ENCODE measurements at regions not wholly inside any gene's neighbourhood (a gene's known extent, or its start where the extent isn't known, plus 50 kb on each side); places are given as distances from the start of the nearest gene placed in this dataset.

DNA sequence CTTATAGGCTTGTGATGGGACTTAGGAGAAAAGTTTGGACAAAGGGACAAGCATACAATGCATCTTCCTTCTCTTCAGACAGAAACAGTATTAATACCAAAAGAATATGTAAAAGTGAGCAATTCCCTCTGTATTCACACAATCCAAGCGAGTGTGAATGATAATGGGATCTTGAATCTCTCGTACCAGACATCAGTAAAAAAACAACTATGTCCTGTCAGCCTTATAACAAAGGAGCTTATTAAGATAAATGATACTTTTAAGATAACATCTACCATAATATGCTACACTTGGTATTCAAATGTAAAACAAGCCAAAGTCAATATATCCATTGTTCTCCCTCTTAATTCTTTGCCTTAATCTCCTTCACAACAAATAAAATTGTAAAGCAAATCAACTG lies 288.6 kb upstream of the CNTN6 start:
- DNase-seq (ENCODE audit: low read depth in 3 of 3, low spot score in 2 of 3), result no peak

DNA sequence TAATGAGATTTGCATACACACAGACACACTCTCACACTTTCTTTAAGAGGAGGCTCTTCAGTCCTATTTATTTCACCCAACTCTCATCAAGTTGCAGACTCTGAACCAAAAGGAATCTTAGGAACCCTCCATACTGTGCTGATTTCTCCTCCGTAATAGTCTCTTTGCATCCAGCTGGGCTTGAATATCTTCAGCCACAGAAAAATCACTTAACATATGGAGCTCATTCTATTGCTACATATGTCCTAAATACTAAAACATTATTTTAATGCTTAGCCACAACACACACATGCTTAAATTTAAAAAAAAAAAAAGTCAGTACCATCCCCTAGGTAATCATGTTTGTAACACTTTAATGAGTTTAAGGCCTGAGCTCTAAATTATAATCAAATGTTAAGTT lies 287.5 kb upstream of the CNTN6 start:
- DNase-seq (ENCODE audit: low read depth in 3 of 3, low spot score in 2 of 3), result no peak

DNA sequence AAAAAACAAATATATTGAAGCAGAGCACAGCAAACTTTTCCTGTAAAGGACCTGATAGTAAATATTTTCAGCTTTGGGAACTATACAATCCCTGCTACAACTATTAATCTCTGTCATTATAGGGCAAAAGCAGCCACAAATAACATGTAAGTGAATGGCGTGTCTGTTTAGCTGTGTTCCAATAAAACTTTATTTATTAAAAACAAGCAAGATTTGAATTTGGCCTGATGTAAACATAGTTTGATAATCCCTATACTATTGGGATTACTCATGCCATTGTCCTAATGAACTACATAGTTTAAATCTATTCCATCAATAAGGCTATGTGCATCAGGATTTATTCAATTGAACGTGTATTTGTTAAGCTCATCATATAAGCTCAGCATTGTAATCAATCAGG lies 286.8 kb upstream of the CNTN6 start:
- DNase-seq (ENCODE audit: low read depth in 3 of 3, low spot score in 2 of 3), result no peak

DNA sequence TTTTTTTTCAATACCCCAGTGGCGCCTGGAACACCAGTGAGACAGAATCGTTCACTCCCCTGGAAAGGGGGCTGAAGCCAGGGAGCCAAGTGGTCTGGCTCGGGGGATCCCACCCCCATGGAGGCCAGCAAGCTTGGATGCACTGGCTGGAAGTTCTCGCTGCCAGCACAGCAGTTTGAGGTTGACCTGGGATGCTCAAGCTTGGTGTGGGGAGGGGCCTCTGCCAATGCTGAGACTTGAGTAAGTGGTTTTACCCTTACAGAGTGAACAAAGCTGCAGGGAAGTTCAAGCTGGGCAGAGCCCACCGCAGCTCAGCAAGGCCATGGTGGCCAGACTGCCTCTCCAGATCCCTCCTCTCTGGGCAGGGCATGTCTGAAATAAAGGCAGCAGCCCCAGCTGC lies 276.2 kb upstream of the CNTN6 start:
- DNase-seq (ENCODE audit: low read depth in 3 of 3, low spot score in 2 of 3), result no peak

DNA sequence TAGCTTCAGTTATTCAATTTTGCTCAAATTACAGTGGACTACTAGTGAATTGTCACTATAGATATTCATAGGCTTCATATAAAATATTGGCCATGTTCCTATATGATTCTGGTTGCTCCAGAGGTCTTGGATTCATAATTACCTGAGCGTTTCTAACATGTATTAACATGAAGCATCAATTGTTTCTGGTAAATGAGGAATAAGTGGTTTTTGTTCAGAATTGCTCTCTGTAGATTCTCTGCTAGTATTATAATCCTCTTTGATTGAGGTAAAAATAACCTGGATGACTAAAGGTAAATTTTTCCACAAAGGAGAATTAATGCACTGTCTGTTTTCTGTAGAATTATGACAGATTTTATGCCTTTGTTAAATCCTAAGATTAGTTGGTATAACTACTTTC lies 258.1 kb upstream of the CNTN6 start:
- no peak for DNase-seq (ENCODE audit: low read depth in 3 of 3, low spot score in 2 of 3)

DNA sequence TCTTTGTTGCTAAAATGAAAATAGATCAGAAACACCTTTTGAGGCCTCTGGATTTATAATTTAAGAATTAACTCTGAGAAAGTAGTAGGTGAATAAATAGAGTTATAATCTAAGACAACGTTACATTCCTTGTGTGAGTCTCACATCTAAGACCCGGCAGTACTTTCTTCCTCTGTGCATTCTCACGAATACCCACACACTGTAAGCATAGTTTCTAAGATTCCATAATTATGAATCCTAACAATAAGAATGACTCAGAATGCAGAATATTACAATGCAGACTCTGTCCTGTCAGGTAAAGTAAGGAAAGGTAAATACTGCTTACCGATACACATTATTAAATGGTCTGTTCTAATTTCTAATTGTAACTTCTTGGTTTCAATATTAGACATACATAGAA lies 257.7 kb upstream of the CNTN6 start:
- DNase-seq (ENCODE audit: low read depth in 3 of 3, low spot score in 2 of 3), result no peak

DNA sequence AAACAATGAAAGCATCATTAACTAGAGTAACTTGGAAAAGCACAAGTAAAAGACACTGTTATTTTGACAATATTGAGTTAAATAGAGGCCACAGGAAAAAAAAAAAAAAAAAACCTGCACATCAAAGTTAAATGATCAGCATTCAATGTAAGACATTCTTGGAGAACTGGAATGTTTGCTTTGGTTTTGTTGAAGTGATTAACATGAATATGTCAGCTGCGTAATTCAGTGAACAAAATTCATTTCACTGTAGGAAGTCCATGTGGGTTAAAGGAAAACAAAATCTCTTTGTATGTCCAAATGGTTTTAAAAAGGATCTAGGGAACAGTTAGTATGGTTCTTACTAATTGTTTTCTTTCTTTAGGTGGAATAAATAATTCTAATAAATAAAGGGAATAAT lies 252.8 kb upstream of the CNTN6 start:
- no peak for DNase-seq (ENCODE audit: low read depth in 3 of 3, low spot score in 2 of 3)

DNA sequence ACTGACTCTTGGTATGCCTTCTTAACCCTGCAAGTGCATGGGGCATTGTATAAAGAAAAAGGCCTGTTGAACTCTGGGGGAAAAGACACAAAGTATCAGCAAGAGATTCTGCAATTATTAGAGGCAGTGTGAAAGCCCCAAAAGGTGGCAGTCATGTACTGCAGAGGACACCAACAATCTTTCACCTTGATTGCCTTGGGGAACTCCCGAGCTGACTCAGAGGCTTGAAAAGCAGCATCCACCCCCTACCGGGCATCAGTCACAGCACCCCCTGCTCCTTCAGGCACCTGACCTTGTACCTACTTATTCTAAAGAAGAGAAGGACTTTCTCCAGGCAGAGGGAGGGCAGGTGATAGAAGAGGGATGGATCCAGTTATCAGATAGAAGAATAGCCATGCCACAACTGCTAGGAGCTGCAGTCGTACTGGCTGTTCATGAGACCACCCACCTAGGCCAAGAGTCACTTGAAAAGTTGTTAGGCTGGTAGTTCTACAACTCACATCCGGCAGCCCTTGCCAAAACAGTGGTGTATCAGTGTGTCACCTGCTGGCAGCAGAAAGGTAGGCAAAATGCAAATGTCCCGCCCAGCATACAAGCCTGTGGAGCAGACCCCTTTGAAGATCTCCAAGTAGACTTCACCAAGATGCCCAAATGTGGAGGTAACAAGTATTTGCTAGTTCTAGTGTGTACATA lies 241.6 kb upstream of the CNTN6 start:
- DNase-seq (ENCODE audit: low read depth in 3 of 3, low spot score in 2 of 3), result no peak

DNA sequence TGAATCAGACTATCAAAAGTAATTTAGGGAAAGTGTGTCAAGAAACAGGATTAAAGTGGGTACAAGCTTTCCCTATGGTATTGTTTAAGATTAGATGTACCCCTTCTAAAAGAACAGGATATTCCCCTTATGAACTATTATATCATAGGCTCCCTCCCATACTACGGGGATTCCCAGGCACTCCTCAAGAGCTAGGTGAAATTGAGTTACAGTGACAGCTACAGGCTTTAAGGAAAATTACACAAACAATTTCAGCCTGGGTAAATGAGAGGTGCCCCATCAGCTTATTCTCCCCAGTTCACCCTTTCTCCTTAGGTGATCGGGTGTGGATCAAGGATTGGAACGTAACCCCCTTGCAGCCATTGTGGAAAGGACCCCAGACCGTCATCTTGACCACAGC lies 240.8 kb upstream of the CNTN6 start:
- DNase-seq (ENCODE audit: low read depth in 3 of 3, low spot score in 2 of 3), result no peak

DNA sequence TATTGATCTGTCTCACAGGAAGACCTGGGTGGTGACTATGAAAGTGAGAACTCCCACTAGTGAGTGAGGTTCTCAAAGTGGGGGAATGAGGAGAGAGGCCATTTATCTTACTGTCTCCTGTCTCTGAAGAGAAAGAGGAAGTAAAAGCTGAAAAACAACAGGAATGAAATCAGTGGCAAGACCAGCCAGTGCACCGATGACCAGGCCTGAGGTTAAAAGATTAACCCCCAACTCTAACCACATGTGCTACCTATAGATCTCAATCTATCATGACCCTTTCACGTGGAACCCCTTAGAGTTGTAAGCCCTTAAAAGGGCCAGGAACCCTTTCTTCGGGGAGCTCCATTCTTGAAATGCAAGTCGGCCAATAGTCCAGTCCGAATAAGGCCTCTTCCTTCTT lies 239.3 kb upstream of the CNTN6 start:
- no peak for DNase-seq (ENCODE audit: low read depth in 3 of 3, low spot score in 2 of 3)

DNA sequence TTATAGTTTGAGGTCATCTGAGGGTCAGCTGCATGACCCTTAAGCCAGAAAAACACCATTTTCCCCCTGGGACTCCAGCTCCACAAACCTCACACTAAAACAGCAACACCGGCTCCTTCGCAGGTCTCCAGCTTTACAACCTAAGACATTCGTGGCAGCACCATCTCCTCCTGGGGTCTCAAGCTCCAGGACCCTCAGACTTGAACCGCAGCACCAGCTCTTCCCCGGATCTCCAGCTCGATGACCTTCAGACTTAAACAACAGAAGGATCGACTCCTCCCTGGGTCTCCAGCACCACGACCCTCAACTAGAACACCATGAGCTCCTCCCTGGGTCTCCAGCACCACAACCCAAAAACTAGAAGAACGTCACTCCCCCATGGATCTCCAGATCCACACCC lies 233.7 kb upstream of the CNTN6 start:
- DNase-seq (ENCODE audit: low read depth in 3 of 3, low spot score in 2 of 3), result no peak

DNA sequence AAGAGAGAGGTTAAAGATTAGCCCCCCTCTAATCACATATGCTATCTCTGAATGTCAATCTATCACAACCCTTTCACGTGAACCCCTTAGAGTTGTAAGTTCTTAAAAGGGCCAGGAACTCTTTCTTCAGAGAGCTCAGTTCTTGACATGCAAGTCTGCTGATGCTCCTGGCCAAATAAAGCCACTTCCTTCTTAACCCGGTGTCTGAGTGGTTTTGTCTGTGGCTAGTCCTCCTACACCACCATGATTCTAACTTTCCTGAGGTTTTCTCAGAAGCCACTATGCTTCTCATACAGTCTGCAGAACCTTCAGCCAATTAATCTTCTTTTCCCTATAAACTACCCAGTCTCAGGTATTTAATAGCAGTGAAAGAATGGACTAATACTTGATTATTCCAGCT lies 231.1 kb upstream of the CNTN6 start:
- no peak for DNase-seq (ENCODE audit: low read depth in 3 of 3, low spot score in 2 of 3)

DNA sequence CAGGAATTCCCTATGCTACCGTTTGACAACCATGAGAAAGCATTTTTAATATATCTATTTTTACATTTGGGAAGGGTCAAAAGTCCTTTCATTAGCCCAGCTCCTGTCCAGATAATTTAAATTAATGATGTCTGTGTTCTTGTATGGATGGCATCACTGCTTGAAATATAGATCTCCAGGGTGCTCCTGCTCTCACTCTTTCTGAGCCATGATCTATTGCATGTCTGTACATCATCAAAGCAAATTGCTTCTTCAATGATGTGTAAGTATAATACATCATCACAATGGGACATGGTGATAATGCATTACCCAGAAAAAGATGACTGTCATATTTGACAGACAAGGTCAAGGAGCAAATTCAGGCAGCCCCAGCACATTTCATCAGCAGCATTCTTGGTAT lies 223.6 kb upstream of the CNTN6 start:
- DNase-seq (ENCODE audit: low read depth in 3 of 3, low spot score in 2 of 3), result no peak

DNA sequence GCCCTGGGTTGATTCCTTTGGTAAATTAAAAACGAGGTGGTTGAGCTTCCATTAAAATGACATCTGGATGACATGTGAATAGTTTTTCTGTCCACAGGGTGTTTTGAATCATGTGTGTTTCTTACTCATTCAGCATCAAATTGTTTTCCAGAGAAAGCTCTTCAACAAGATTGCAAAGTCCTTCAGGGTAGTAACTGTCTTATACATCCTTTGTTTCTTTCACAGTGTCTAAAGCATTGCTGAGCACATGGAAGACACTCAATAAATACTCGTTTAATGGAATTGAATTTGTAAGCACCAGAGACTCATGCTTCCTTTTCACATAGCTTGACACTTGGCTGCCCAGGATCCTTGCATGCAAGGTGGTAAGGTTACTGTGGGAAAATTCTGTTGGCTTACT lies 223.1 kb upstream of the CNTN6 start:
- DNase-seq (ENCODE audit: low read depth in 3 of 3, low spot score in 2 of 3), result no peak

DNA sequence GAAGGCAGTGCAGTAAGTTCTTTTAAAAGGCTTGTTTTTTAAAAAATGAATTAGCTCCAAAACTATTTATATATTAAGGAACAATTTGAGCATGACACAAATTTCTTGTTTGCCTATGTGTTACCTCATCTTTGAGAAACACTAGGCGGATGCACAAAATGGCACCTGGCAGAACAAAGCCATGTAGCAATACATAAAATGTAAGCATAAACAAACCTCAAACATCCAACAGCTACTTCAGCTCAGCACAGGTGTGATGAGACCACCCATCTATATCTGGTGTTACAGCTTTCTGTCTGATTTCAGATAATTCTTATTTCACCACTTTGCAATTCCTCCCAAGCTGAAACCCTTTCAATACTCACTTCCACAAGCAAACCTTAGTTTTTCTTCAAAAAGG lies 221.2 kb upstream of the CNTN6 start:
- no peak for DNase-seq (ENCODE audit: low read depth in 3 of 3, low spot score in 2 of 3)

DNA sequence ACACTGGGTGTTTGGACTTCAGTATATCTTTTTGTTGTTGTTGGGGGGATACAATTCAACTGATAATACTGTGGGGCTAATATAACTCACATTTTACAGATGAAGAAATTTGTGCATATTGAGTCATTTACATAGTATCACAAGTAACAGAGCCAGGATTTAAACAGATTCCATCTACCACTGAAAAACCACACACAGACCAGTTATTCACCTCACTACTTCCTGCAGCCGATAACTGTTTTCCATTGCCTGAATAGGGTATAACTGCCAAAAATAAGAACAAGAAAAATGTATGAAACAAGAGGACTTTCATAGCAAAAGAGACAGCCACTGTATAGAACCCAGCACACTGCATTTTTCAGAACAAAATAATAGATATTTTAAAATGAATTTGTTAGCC lies 215.8 kb upstream of the CNTN6 start:
- no peak for DNase-seq (ENCODE audit: low read depth in 3 of 3, low spot score in 2 of 3)

DNA sequence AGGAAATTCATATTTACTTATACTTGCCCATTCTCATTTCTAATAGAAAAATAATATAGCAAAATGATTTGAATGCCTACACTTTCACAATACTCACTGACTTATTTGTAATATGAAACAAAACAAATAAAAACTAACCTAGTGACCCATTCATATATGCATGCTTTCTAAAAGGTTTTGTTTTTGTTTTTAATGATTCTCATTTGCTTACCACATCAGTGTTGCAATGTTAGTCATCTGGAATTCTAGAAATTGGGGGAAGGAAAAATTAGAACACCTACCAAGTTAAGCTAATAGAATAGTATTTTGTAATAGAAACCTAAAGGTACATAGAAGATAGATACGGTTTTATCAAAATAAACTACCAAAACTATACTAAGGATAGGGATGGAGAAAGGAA lies 214.1 kb upstream of the CNTN6 start:
- no peak for DNase-seq (ENCODE audit: low read depth in 3 of 3, low spot score in 2 of 3)

DNA sequence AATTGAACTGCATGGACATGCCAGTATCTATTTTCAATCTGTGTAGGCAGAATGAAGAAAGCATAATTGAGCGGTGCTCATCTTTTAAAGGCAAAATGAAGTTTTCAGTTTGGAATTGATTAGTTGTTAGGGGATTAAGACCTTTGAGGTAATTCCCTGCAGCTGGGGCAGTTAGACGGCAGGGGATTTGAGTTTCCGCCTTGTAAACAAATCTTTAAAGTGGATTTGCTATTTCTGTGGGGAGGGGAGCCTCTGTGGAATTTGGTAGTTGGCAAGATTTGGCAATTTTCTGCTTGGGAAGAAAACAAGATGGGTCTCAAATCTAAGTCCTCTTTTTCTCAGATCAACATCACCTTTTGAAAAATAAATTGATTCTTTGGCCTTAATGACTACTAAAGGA lies 212.5 kb upstream of the CNTN6 start:
- no peak for DNase-seq (ENCODE audit: low read depth in 3 of 3, low spot score in 2 of 3)

DNA sequence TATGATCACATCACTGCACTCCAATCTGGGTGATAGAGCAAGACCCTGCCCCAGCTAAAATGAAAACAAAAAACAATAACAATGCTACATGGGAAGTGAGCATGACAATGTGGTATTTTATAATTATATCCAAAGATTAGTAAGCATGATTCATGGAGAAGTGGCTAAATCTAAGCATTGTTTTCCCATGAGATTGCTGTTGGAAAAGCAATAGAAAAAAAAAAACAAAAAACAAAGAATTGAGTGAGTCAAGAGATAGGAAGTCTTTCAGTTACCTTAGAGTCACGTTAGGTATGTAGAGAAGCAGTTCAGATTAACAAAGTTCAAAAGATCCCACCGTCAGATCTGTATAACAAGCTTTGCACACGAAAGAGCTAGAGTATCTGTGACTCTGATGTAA lies 210.3 kb upstream of the CNTN6 start:
- DNase-seq (ENCODE audit: low read depth in 3 of 3, low spot score in 2 of 3), result no peak

DNA sequence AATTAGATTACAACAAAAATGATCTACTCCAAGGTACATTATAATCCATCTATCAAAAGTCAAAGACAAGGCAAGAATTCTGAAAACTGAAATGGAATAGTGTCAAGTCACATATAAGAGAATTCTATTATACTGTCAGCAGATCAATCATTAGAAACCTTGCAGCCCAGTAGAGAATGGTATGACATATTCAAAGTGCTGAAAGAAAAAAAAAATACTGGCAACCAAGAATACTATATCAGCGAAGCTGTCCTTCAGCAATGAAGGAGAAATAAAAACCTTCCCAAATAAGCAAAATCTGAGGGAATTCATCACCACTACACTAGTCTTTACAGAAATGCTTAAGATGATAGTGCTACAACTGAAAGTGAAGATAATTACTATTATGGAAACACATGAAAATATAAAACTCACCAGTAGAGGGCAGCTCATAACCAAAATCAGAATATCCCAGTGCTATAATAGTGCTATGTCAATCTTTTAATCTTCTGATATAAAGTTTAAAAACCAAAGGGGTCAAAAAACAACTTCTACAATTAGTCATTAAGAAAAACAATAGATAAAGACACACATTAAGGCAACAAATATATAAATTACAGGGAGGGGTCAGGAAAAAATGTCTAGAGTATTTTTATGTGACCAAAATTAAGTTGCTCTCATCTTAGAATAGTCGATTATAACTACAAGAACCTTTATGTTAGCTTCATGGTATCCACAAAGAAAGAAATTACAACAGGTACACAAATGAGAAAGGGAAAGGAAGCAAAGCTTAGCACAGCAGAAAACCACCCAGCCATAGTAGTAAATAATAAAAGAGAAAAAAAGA lies 190.7 kb upstream of the CNTN6 start:
- no peak for DNase-seq (ENCODE audit: low read depth in 3 of 3, low spot score in 2 of 3)

DNA sequence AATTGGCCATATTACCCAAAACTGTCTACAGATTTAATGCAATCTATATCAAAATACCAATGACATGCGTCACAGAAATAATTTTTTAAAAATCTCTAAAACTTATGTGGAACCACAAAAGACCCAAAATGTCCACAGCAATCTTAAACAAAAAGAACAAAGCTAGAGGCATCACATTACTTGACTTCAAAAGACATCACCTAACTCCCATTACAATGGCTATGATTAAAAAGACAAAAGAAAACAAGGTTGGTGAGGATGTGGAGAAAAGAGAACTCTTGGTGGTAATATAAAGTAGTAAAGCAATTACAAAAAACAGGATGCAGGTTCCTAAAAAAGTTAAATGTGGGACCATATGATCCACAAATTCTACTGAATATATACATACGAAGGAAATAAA lies 187.6 kb upstream of the CNTN6 start:
- no peak for DNase-seq (ENCODE audit: low read depth in 3 of 3, low spot score in 2 of 3)

DNA sequence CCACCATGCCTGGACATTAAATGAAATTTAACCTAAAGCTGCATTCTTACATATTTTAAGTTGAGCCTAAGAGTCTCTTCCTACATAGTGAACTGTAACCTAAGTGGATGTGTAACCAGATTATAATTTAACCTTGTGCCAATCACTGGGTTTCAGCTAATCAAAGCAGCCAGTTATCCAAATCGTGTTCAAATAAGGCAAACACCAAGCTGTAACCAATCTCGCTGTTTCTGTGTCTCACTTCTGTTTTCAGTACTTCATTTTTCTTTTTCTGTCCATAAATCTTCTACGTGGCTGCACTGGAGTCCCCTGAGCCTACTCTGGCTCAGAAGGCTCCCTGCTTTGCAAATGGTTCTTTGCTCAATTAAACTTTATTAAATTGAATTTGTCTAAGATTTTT lies 186.1 kb upstream of the CNTN6 start:
- no peak for DNase-seq (ENCODE audit: low read depth in 3 of 3, low spot score in 2 of 3)

DNA sequence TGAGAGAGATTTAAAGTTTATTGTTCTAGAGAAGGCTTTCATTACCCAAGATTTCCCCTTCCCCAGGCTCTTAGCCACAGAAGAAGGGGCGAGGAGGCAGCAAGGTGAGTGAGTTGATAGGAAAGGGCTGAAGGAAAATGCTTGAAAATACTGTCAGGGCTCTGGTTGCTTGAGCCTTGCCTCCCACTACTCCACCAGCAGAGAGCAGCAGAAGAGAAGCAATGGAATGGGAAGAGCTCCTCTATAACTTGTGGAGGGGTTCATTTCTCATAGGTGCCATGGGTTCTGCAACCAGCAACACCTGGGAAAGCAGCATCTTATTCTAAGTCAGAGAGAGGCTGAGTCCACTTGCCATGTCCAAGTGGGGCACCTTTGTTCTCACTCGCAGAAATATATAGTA lies 184.0 kb upstream of the CNTN6 start:
- no peak for DNase-seq (ENCODE audit: low read depth in 3 of 3, low spot score in 2 of 3)
